OCI-LY1 (cell line): ENCODE measurements at regions not wholly inside any gene's neighbourhood (a gene's known extent, or its start where the extent isn't known, plus 50 kb on each side); places are given as distances from the start of the nearest gene placed in this dataset.

Source experiments
- EZH2 ChIP-seq: fragments of 200-600 bp; sonication (generic), shearing (Covaris generic); IDR thresholded peaks from 2 replicates; pipeline ENCODE4 v1.8.0; 2017; ENCODE audit warnings: borderline replicate concordance, mixed run types, mild to moderate bottlenecking, antibody characterized with exemption, low read length, moderate library complexity, mixed read lengths
- TF ChIP-seq, protein P1 (sequence below): fragments of 200-600 bp; sonication (generic), shearing (Covaris generic); IDR thresholded peaks from 2 replicates; pipeline ENCODE4 v1.5.1; 2017; ENCODE audit warnings: mild to moderate bottlenecking, antibody characterized with exemption, low read length, moderate library complexity, mixed read lengths

DNA sequence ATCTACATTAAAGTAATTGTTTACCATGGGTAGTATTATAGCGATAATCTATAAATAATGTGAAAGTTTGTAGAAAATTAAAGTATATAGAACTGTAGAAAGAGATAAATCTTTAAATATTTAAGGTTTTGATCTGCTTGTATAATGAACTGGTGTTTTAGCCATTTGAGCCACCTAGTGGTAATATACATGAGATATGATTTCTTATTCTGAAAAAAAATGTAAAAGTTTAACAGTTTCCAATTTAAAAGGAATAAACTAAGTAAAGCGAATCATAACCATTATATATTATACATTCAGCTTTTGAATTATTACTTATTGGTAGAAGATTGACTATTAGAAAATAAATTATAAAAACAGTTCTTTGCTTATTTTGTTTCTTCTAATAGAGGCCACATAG lies 91.2 kb downstream of the OTUD1 start:
- TF ChIP-seq, protein P1, sequence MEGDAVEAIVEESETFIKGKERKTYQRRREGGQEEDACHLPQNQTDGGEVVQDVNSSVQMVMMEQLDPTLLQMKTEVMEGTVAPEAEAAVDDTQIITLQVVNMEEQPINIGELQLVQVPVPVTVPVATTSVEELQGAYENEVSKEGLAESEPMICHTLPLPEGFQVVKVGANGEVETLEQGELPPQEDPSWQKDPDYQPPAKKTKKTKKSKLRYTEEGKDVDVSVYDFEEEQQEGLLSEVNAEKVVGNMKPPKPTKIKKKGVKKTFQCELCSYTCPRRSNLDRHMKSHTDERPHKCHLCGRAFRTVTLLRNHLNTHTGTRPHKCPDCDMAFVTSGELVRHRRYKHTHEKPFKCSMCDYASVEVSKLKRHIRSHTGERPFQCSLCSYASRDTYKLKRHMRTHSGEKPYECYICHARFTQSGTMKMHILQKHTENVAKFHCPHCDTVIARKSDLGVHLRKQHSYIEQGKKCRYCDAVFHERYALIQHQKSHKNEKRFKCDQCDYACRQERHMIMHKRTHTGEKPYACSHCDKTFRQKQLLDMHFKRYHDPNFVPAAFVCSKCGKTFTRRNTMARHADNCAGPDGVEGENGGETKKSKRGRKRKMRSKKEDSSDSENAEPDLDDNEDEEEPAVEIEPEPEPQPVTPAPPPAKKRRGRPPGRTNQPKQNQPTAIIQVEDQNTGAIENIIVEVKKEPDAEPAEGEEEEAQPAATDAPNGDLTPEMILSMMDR = peak; percentile 39
- no peak for TF ChIP-seq EZH2
